ENCODE measurements at regions not wholly inside any gene's neighbourhood (a gene's known extent, or its start where the extent isn't known, plus 50 kb on each side); places are given as distances from the start of the nearest gene placed in this dataset.

- dilution Hi-C loops (cut with MboI; ENCODE audit: extremely low pct_ligation_motif_present, low sequenced_read_pairs) = no loop called here
- Histone ChIP-seq H3K9me1 (ENCODE audit: control insufficient read depth, extremely low read depth, insufficient read depth, low read length) (no peaks in the 10 kb centered on the region), H3K27me3 (ENCODE audit: control insufficient read depth, extremely low read depth, insufficient read depth, low read length) (no peaks in the 10 kb centered on the region), H3K4me1 (ENCODE audit: control insufficient read depth, extremely low read depth, insufficient read depth, low read length) (no peaks in the 10 kb centered on the region), H4K20me1 (ENCODE audit: control insufficient read depth, extremely low read depth, insufficient read depth, low read length) (no peaks in the 10 kb centered on the region), H3K36me3 (ENCODE audit: control insufficient read depth in 2 of 2, extremely low read depth in 1 of 2, insufficient read depth in 2 of 2, low read length in 2 of 2) (no peaks in the 10 kb centered on the region), H3K27ac (ENCODE audit: control insufficient read depth, insufficient read depth, low read length) (no peak overlapping the region), H3K4me3 (ENCODE audit: control insufficient read depth in 2 of 3, extremely low read depth in 1 of 3, insufficient read depth in 2 of 3, low read depth in 1 of 3, low read length in 3 of 3) (no peak overlapping the region), H3K4me2 (ENCODE audit: control insufficient read depth, extremely low read depth, insufficient read depth, low read depth, low read length) (no peak overlapping the region), H3K79me2 (ENCODE audit: control insufficient read depth, insufficient read depth, low read length) (no peaks in the 10 kb centered on the region), H3K9ac (ENCODE audit: control insufficient read depth, extremely low read depth, insufficient read depth, low read length) (no peak overlapping the region), H2AFZ (ENCODE audit: control insufficient read depth, low read length) (no peak overlapping the region), H3K9me3 (ENCODE audit: control insufficient read depth, low read depth, low read length) (no peaks in the 10 kb centered on the region)
- no peak for FAIRE-seq
- no peak for DNase-seq (ENCODE audit: low read depth, low spot score)
- TF ChIP-seq EZH2 (IDR thresholded peaks at IDR 0.05; ENCODE audit: low read length) (no peak), CTCF (optimal IDR thresholded peaks at IDR 0.05 in 1 of 3, IDR thresholded peaks at IDR 0.05 in 1 of 3, conservative IDR thresholded peaks at IDR 0.05 in 1 of 3; ENCODE audit: extremely low read depth in 1 of 3, insufficient read depth in 2 of 3, low read length in 3 of 3) (no peak)
Observed at GRCh38 chr10:57884965-57885617, 382.6 kb downstream of the IPMK start.

GRCh38 chr10:57884407-57884806 lies 383.3 kb downstream of the IPMK start:
- Histone ChIP-seq H3K27me3 (ENCODE audit: control insufficient read depth, extremely low read depth, insufficient read depth, low read length) (no peaks in the 10 kb centered on the region), H3K36me3 (ENCODE audit: control insufficient read depth in 2 of 2, extremely low read depth in 1 of 2, insufficient read depth in 2 of 2, low read length in 2 of 2) (no peaks in the 10 kb centered on the region), H3K27ac (ENCODE audit: control insufficient read depth, insufficient read depth, low read length) (no peak overlapping the region), H4K20me1 (ENCODE audit: control insufficient read depth, extremely low read depth, insufficient read depth, low read length) (no peaks in the 10 kb centered on the region), H3K79me2 (ENCODE audit: control insufficient read depth, insufficient read depth, low read length) (no peaks in the 10 kb centered on the region), H3K9me1 (ENCODE audit: control insufficient read depth, extremely low read depth, insufficient read depth, low read length) (no peaks in the 10 kb centered on the region), H2AFZ (ENCODE audit: control insufficient read depth, low read length) (no peak overlapping the region), H3K4me2 (ENCODE audit: control insufficient read depth, extremely low read depth, insufficient read depth, low read depth, low read length) (no peak overlapping the region), H3K4me1 (ENCODE audit: control insufficient read depth, extremely low read depth, insufficient read depth, low read length) (no peaks in the 10 kb centered on the region), H3K4me3 (ENCODE audit: control insufficient read depth in 2 of 3, extremely low read depth in 1 of 3, insufficient read depth in 2 of 3, low read depth in 1 of 3, low read length in 3 of 3) (no peak overlapping the region), H3K9me3 (ENCODE audit: control insufficient read depth, low read depth, low read length) (no peaks in the 10 kb centered on the region), H3K9ac (ENCODE audit: control insufficient read depth, extremely low read depth, insufficient read depth, low read length) (no peak overlapping the region)
- DNase-seq (ENCODE audit: low read depth, low spot score) (no peak), FAIRE-seq (no peak)
- dilution Hi-C loops (cut with MboI; ENCODE audit: extremely low pct_ligation_motif_present, low sequenced_read_pairs) = no loop called here
- TF ChIP-seq EZH2 (IDR thresholded peaks at IDR 0.05; ENCODE audit: low read length) (no peak), CTCF (optimal IDR thresholded peaks at IDR 0.05 in 1 of 3, IDR thresholded peaks at IDR 0.05 in 1 of 3, conservative IDR thresholded peaks at IDR 0.05 in 1 of 3; ENCODE audit: extremely low read depth in 1 of 3, insufficient read depth in 2 of 3, low read length in 3 of 3) (no peak)

Data from keratinocyte (primary cell).